HL-60 (cell line): ENCODE measurements at regions not wholly inside any gene's neighbourhood (a gene's known extent, or its start where the extent isn't known, plus 50 kb on each side); places are given as distances from the start of the nearest gene placed in this dataset.

Experiments used
- CTCF ChIP-seq: IDR thresholded peaks from one replicate; pipeline ENCODE4 v1.5.1; 2011; ENCODE audit warnings: low read length, control low read depth, inconsistent platforms; ENCODE audit not compliant: insufficient read depth
- POLR2AphosphoS5 ChIP-seq: IDR thresholded peaks from 2 replicates; pipeline ENCODE4 v1.6.1; 2012; ENCODE audit warnings: low read depth
- SPI1 ChIP-seq: IDR thresholded peaks from 2 replicates; pipeline ENCODE4 v1.6.1; 2012; ENCODE audit warnings: low read depth, mild to moderate bottlenecking, borderline replicate concordance
- TF ChIP-seq, protein P1 (sequence below): IDR thresholded peaks from 2 replicates; pipeline ENCODE4 v1.6.1; 2012; ENCODE audit warnings: low read depth; ENCODE audit not compliant: insufficient replicate concordance

DNA sequence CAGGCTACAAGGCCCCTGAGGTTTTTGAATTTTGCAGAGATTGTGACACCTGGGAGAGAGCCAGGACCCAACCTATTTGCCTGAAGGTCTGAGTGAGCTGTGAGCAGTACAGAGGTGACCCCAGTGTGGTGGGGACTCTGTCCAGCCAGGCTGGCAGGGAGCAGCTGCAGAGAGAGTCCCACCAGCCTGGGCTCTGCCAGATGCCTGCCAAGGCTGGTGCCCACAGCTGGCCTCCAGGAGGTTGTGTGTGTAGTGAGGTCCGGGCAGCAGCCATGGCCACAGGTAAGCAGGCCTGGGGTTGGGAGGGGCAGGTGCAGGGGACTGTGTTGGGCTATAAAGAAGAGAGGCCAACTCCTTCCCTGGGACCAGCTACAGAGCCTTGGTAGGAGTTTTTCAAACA, 144.8 kb downstream of the CRYBB2 start:
- no peak for TF ChIP-seq CTCF
- TF ChIP-seq, protein P1, sequence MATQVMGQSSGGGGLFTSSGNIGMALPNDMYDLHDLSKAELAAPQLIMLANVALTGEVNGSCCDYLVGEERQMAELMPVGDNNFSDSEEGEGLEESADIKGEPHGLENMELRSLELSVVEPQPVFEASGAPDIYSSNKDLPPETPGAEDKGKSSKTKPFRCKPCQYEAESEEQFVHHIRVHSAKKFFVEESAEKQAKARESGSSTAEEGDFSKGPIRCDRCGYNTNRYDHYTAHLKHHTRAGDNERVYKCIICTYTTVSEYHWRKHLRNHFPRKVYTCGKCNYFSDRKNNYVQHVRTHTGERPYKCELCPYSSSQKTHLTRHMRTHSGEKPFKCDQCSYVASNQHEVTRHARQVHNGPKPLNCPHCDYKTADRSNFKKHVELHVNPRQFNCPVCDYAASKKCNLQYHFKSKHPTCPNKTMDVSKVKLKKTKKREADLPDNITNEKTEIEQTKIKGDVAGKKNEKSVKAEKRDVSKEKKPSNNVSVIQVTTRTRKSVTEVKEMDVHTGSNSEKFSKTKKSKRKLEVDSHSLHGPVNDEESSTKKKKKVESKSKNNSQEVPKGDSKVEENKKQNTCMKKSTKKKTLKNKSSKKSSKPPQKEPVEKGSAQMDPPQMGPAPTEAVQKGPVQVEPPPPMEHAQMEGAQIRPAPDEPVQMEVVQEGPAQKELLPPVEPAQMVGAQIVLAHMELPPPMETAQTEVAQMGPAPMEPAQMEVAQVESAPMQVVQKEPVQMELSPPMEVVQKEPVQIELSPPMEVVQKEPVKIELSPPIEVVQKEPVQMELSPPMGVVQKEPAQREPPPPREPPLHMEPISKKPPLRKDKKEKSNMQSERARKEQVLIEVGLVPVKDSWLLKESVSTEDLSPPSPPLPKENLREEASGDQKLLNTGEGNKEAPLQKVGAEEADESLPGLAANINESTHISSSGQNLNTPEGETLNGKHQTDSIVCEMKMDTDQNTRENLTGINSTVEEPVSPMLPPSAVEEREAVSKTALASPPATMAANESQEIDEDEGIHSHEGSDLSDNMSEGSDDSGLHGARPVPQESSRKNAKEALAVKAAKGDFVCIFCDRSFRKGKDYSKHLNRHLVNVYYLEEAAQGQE: no peak
- TF ChIP-seq POLR2AphosphoS5: no peak
- TF ChIP-seq SPI1: no peak
